C1 segment of cervical spinal cord (tissue), 14 donors: ENCODE measurements at regions not wholly inside any gene's neighbourhood (a gene's known extent, or its start where the extent isn't known, plus 50 kb on each side); places are given as distances from the start of the nearest gene placed in this dataset.

Source experiments
- DNase-seq, 14 donors: peaks; one replicate each; lab custom pipeline; 2025; lab: John Stamatoyannopoulos, UW

DNA sequence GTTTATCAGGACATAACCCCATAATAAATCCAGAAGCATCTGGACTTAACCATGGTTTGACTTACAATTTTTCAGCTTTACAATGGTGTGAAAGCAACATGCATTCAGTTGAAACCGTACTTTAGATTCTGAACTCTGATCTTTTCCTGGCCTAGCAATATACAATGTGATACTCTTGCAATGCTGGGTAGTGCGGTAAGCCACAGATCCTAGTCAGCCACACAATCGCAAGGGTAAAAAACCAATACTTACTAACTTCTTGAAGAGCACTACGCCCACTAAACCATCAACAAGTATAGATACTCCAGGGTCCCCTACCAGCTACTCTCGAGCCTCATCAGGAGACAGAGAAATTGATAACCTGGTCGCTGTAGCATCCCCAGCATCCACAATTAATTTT, 71.0 kb upstream of the CCDC150 start:
- DNase-seq = no peak

DNA sequence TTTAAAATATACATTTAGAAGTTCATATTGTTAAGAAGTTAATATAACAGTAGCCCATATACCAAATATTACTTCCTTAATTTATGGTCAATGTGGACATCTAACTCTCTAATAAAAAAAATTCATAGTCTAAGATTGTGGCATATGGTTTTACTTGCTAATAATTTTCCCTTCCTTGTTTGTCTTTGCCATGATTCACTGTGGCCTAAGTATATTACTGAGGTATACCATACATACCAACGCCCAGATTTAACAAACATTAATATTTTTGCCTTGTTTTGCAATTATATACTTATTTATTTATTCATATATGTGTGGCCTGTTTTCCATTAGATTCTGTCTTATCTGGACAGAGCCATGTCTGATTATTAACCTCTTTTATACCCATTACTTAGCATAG, 54.6 kb upstream of the CCDC150 start:
- no peak for DNase-seq

DNA sequence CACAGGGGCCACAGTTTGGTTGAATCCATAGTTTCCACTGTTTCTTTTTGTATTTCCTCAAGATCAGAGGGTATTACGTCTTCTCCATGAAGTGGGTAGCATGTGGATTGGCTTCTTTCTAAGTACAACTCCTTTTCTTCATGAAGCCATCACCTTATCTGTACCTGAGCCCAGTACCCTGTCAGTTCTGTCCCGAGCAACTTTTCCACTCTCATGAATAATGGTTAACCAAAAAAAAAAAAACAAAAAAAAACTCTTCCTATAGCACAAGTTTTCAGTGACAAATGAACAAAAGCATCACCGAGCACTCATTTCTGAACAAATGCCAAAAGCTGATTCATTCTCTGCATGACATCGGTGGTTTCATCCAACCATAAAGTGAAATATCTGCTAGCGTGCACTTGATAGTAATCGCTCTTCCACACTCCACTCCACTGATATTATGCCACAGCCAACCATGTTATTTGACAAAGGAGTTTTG, 53.0 kb upstream of the CCDC150 start:
- peak in 2 of 14 donors; percentile 32 to 63 for DNase-seq

DNA sequence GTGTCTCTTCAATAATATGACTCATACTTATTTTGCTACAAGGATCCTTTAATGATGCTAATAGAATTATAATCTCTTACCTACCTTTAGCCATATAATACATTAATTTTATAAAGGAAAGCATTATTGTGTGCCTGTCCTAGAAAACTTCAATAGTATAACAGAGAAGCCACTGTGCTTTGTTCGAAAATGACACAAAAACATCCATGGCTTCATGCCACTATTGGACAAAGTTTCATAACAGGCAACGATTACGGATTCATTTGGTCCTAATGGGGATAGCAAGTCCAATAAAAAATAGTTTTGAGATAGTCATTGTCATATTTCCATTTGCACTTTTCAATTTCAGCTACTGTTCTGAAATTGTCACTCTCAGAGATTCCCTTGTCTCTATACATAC, 52.5 kb upstream of the CCDC150 start:
- peak in 1 of 14 donors; percentile 20 for DNase-seq

DNA sequence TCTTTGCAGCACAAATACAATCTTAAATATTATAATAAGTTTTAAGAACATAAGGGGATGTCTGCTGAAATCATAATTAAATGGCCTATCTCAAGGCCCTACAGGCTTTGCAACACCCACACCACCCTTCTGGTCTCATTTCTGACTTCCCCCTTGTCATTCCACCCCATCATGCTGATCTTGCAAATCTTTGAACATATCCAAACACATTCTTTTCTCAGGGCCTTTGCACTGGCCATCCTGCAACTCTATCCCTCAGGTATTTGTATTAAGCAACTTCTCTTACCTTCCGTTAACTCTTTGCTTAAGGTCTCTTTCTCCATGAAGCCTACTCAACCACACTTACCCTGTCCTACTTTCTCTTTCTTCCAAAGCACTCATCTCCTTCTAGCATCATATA, 51.8 kb upstream of the CCDC150 start:
- no peak for DNase-seq

DNA sequence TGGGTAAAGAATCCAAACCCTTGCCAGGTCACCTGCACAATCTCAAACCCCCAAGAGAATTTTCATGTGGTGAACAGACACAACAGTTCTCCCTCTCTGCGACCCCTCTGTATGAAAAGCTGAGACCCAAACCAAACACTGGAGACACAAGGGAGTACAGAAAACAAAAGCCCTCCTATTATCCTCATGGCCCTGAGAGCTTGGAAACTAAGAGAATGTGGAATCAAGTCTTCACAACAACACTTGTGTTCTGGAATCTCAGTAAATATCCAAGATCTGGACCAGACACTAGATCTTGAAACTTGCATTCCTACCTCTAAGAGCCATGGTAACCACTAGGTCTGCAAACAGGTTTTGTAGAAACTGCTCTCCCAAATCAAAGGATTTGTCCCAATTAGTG, 50.1 kb upstream of the CCDC150 start:
- DNase-seq = no peak
